SHP77 (cell line): ENCODE measurements at regions not wholly inside any gene's neighbourhood (a gene's known extent, or its start where the extent isn't known, plus 50 kb on each side); places are given as distances from the start of the nearest gene placed in this dataset.
"Not testable (repeated sequence)": the region's sequence is repeated elsewhere in the genome, so short reads cannot be mapped to it uniquely, and the experiment has no call there.

Source experiments
- DNase-seq, 2 experiments: peaks; one replicate each; lab custom pipeline; 2025; lab: John Stamatoyannopoulos, UW

- DNase-seq = no peak
Observed at GRCh38 chr11:98358551-98358950, 662.2 kb upstream of the CNTN5 start.

- no peak for DNase-seq
Observed at GRCh38 chr11:98365190-98365589, 655.6 kb upstream of the CNTN5 start.

- no peak for DNase-seq
Observed at GRCh38 chr11:98365941-98366340, 654.8 kb upstream of the CNTN5 start.

GRCh38 chr11:98390391-98390790, 630.4 kb upstream of the CNTN5 start:
- DNase-seq = no peak

- not testable (repeated sequence) for DNase-seq
Observed at GRCh38 chr11:98394500-98394899, 626.2 kb upstream of the CNTN5 start.

GRCh38 chr11:98398508-98398907, 622.2 kb upstream of the CNTN5 start:
- DNase-seq = no peak

- DNase-seq = no peak
Observed at GRCh38 chr11:98409069-98409468, 611.7 kb upstream of the CNTN5 start.

GRCh38 chr11:98411777-98412176, 609.0 kb upstream of the CNTN5 start:
- DNase-seq = no peak

- no peak for DNase-seq
Observed at GRCh38 chr11:98417256-98417755, 603.4 kb upstream of the CNTN5 start.

- no peak for DNase-seq
Observed at GRCh38 chr11:98423933-98424332, 596.8 kb upstream of the CNTN5 start.

- DNase-seq = not testable (repeated sequence)
Observed at GRCh38 chr11:98424773-98425172, 596.0 kb upstream of the CNTN5 start.

- no peak for DNase-seq
Observed at GRCh38 chr11:98431463-98432359, 589.0 kb upstream of the CNTN5 start.

- no peak for DNase-seq
Observed at GRCh38 chr11:98434296-98434695, 586.5 kb upstream of the CNTN5 start.

- DNase-seq = no peak
Observed at GRCh38 chr11:98453378-98453777, 567.4 kb upstream of the CNTN5 start.

GRCh38 chr11:98455500-98456307, 565.0 kb upstream of the CNTN5 start:
- DNase-seq = no peak

- DNase-seq = no peak
Observed at GRCh38 chr11:98456308-98456680, 564.5 kb upstream of the CNTN5 start.

GRCh38 chr11:98495016-98495415, 525.7 kb upstream of the CNTN5 start:
- DNase-seq = no peak

- no peak for DNase-seq
Observed at GRCh38 chr11:98495601-98496000, 525.1 kb upstream of the CNTN5 start.

GRCh38 chr11:98507208-98507607, 513.5 kb upstream of the CNTN5 start:
- DNase-seq = no peak

- DNase-seq = no peak
Observed at GRCh38 chr11:98512938-98513337, 507.8 kb upstream of the CNTN5 start.

- DNase-seq = no peak
Observed at GRCh38 chr11:98531576-98531975, 489.2 kb upstream of the CNTN5 start.

- DNase-seq = no peak
Observed at GRCh38 chr11:98536023-98536422, 484.7 kb upstream of the CNTN5 start.

- not testable (repeated sequence) for DNase-seq
Observed at GRCh38 chr11:98538358-98538757, 482.4 kb upstream of the CNTN5 start.
